ENCODE measurements at regions not wholly inside any gene's neighbourhood (a gene's known extent, or its start where the extent isn't known, plus 50 kb on each side); places are given as distances from the start of the nearest gene placed in this dataset.

DNA sequence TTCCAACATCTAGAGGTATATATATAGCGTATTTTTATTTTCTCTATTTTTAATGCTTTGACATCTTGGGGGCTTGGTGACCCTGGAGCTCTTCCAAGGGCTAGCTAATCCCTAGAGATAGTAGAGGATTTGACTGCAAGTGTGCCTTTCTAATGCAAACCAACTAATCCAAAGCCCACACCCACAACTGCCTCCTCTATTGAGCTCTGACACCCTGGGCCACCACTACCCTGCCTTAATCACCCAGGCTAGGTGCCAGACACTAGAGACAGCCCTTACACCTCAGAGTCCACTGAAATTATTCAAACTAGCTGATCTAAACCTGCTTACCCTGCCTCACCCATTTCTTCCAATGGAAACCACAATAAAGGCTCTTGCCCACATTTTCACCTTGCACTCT lies 69.6 kb upstream of the ATXN3L start:
- Histone ChIP-seq H3K36me3 (no peaks in the 10 kb centered on the region), H3K27ac (no peak overlapping the region), H3K4me3 (no peak overlapping the region), H3K27me3 (ENCODE audit: low read depth) (no peaks in the 10 kb centered on the region), H3K9me3 (no peaks in the 10 kb centered on the region), H3K4me1 (no peaks in the 10 kb centered on the region)
- ATAC-seq, result no peak
- no peak for DNase-seq
- TF ChIP-seq, protein P1, sequence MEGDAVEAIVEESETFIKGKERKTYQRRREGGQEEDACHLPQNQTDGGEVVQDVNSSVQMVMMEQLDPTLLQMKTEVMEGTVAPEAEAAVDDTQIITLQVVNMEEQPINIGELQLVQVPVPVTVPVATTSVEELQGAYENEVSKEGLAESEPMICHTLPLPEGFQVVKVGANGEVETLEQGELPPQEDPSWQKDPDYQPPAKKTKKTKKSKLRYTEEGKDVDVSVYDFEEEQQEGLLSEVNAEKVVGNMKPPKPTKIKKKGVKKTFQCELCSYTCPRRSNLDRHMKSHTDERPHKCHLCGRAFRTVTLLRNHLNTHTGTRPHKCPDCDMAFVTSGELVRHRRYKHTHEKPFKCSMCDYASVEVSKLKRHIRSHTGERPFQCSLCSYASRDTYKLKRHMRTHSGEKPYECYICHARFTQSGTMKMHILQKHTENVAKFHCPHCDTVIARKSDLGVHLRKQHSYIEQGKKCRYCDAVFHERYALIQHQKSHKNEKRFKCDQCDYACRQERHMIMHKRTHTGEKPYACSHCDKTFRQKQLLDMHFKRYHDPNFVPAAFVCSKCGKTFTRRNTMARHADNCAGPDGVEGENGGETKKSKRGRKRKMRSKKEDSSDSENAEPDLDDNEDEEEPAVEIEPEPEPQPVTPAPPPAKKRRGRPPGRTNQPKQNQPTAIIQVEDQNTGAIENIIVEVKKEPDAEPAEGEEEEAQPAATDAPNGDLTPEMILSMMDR (IDR thresholded peaks at IDR 0.05), result no peak
- intact Hi-C loops (cut with DNase I), result no loop called here

DNA sequence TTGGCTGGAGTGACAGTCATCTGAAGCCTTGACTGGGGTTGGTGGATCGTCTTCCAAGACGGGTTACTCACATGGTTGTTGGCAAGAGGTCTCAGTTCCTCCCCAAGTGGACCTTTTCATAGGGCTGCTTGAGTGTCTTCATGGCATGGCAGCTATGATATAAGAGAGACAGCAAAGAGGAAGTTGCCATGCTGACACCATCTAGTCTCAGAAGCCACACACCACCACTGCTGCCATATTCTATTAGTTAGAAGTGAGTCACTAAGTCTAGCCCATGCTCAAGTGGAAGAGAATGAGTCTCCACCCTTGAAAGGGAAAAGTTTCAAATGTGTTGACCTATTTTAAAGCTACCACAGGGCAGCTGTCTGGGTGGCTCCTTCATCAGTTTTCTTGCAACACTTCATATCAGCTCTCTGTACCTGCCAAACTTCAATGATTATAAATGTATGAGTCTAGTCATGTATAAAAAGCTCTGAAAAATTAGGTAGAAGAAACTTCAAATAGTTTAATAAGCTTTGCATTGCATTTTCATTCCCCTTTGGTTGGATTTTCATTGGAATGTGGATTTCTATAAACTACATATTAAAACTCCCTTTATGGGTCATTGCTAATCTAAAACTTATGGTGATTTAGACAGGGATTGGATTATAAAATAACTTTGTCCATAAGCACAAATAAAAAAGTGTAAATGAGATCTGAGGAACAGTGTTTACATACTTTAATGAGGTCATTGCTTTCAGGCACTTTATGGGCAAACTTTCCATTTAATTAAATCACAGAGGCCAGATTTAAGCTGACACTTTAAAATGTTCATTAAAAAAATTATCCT lies 68.0 kb upstream of the ATXN3L start:
- Histone ChIP-seq H3K27ac (no peak overlapping the region), H3K27me3 (ENCODE audit: low read depth) (no peaks in the 10 kb centered on the region), H3K4me1 (no peaks in the 10 kb centered on the region), H3K4me3 (no peak overlapping the region), H3K36me3 (no peaks in the 10 kb centered on the region), H3K9me3 (no peaks in the 10 kb centered on the region)
- intact Hi-C loops (cut with DNase I), result no loop called here
- ATAC-seq, result peak in 1 of 2 donors; percentile 24
- no peak for DNase-seq
- TF ChIP-seq, protein P1 (IDR thresholded peaks at IDR 0.05), result no peak

DNA sequence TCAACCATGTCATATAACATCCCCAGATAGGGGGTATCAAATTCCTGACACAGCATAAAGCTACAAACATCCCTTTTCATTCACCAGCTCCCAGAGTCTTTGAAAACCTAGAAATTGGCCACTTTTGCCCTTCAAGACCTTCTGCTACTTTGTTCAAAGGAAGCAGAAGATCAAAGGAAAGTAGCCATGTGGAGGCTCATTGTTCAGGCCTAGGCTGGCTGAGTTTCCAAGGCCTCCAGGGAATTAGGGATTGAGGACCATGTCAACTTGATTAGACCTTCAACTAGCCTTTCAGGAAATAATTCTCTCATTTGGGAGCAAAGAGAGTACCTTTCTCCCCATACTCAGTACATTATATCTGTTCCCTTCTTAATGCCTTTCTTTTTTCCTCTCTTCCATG lies 66.8 kb upstream of the ATXN3L start:
- Histone ChIP-seq H3K27ac (no peak overlapping the region), H3K27me3 (ENCODE audit: low read depth) (no peaks in the 10 kb centered on the region), H3K36me3 (no peaks in the 10 kb centered on the region), H3K4me3 (no peak overlapping the region), H3K9me3 (no peaks in the 10 kb centered on the region), H3K4me1 (no peaks in the 10 kb centered on the region)
- TF ChIP-seq, protein P1 (IDR thresholded peaks at IDR 0.05), result no peak
- DNase-seq (no peak), ATAC-seq (no peak)
- intact Hi-C loops (cut with DNase I), result no loop called here

DNA sequence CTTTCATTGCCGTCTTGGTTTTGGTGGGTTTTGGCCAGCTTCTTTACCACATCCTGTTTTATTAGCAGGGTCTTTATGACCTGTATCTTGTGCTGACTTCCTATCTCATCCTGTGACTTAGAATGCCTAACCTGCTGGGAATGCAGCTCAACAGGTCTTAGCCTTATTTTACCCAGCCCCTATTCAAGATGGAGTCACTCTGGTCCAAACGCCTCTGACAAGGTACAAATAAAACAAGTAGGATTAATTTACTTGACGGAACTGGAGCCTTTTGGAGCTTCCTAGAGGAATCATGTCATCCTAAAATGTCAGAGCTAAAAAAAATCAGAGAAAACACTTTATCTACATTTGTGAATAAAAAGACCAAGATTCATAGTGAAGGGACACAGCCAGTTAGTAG lies 66.2 kb upstream of the ATXN3L start:
- intact Hi-C loops (cut with DNase I), result no loop called here
- H3K27ac ChIP-seq, result no peak overlapping the region
- no peak for DNase-seq
- H3K4me1 ChIP-seq, result no peaks in the 10 kb centered on the region
- no peak for ATAC-seq
- no peaks in the 10 kb centered on the region for H3K27me3 ChIP-seq (ENCODE audit: low read depth)
- H3K36me3 ChIP-seq, result no peaks in the 10 kb centered on the region
- H3K9me3 ChIP-seq, result no peaks in the 10 kb centered on the region
- TF ChIP-seq, protein P1 (IDR thresholded peaks at IDR 0.05), result no peak
- no peak overlapping the region for H3K4me3 ChIP-seq

DNA sequence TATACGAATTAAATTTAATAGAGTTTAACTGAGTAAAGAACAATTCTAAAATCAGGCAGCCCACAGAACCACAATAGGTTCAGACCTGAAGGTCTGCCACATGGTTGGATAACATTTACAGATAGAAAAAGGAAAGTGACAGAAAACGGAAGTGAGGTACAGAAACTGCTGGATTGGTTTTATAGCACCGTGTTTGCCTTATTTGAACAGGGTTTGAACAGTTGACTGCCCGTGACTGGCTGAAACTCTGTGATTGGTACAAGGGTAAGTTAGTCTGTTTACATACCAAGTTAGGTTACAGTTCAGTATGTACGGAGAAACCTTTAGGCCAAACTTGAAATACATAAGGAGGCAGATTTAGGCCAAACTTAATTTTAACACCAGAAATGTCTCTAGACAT lies 64.1 kb upstream of the ATXN3L start:
- no peak overlapping the region for H3K27ac ChIP-seq
- intact Hi-C loops (cut with DNase I), result no loop called here
- no peak for ATAC-seq
- H3K9me3 ChIP-seq, result no peaks in the 10 kb centered on the region
- DNase-seq, result no peak
- H3K4me1 ChIP-seq, result no peaks in the 10 kb centered on the region
- TF ChIP-seq, protein P1 (IDR thresholded peaks at IDR 0.05), result no peak
- no peaks in the 10 kb centered on the region for H3K27me3 ChIP-seq (ENCODE audit: low read depth)
- H3K4me3 ChIP-seq, result no peak overlapping the region
- no peaks in the 10 kb centered on the region for H3K36me3 ChIP-seq
